Panc1 (cell line): ENCODE measurements at regions not wholly inside any gene's neighbourhood (a gene's known extent, or its start where the extent isn't known, plus 50 kb on each side); places are given as distances from the start of the nearest gene placed in this dataset.

ENCODE experiments used
- POLR2AphosphoS5 ChIP-seq: IDR thresholded peaks from 2 replicates; pipeline ENCODE4 v1.6.1; 2012; ENCODE audit warnings: mild to moderate bottlenecking, low read depth, low read length, moderate library complexity
- TF ChIP-seq, protein P1 (sequence below): fragments of 450-650 bp; IDR thresholded peaks from 2 replicates; pipeline ENCODE4 v1.5.1; 2017; ENCODE audit warnings: mild to moderate bottlenecking

DNA sequence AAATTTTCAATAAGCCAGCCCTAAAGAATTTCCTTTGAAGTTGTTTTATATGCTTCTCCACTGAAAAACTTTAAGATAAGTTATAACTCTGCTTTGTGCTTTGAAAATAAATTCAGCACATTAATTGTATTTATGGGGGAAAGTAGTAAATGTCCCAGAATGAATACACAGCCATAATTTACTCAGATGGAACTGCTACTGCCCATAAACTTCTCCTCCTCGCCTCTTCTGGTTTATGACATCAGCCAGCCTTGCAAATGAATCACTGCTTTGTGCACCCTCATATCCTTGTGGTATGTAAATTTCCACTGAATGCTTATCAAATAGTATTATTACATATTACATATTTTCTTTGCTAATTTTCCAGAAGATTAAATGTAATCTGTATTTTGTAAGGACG is 302.0 kb downstream of the DIPK2A start:
- TF ChIP-seq, protein P1, sequence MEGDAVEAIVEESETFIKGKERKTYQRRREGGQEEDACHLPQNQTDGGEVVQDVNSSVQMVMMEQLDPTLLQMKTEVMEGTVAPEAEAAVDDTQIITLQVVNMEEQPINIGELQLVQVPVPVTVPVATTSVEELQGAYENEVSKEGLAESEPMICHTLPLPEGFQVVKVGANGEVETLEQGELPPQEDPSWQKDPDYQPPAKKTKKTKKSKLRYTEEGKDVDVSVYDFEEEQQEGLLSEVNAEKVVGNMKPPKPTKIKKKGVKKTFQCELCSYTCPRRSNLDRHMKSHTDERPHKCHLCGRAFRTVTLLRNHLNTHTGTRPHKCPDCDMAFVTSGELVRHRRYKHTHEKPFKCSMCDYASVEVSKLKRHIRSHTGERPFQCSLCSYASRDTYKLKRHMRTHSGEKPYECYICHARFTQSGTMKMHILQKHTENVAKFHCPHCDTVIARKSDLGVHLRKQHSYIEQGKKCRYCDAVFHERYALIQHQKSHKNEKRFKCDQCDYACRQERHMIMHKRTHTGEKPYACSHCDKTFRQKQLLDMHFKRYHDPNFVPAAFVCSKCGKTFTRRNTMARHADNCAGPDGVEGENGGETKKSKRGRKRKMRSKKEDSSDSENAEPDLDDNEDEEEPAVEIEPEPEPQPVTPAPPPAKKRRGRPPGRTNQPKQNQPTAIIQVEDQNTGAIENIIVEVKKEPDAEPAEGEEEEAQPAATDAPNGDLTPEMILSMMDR, result no peak
- no peak for TF ChIP-seq POLR2AphosphoS5
